Osteoblast (primary cell): ENCODE measurements at regions not wholly inside any gene's neighbourhood (a gene's known extent, or its start where the extent isn't known, plus 50 kb on each side); places are given as distances from the start of the nearest gene placed in this dataset.

Experiments
- DNase-seq: peaks from one replicate; pipeline ENCODE4 v3.0.0; 2011; ENCODE audit warnings: low spot score, mixed read lengths; ENCODE audit not compliant: insufficient read length; ENCODE audit errors: missing footprints
- H2AFZ ChIP-seq: 2 replicates; pipeline ENCODE4 v1.6.0; 2011; ENCODE audit warnings: mild to moderate bottlenecking, low read length
- H3K27ac ChIP-seq: 2 replicates; pipeline ENCODE4 v1.5.1; 2011; ENCODE audit warnings: mild to moderate bottlenecking, low read depth, low read length, moderate library complexity
- H3K27me3 ChIP-seq: 2 replicates; pipeline ENCODE4 v1.6.0; 2012; ENCODE audit warnings: mild to moderate bottlenecking, control low read depth, inconsistent platforms, low read length, moderate library complexity; ENCODE audit not compliant: insufficient read depth
- H3K36me3 ChIP-seq: 2 replicates; pipeline ENCODE4 v1.5.1; 2011; ENCODE audit warnings: mild to moderate bottlenecking, low read length, control low read depth, moderate library complexity; ENCODE audit not compliant: insufficient read depth
- H3K4me1 ChIP-seq: 2 replicates; pipeline ENCODE4 v1.5.1; 2011; ENCODE audit warnings: mild to moderate bottlenecking, low read length, control low read depth, moderate library complexity; ENCODE audit not compliant: insufficient read depth
- H3K4me2 ChIP-seq: 2 replicates; pipeline ENCODE4 v1.6.0; 2011; ENCODE audit warnings: mild to moderate bottlenecking, low read length; ENCODE audit not compliant: insufficient read depth
- H3K4me3 ChIP-seq: fragments of 200-600 bp; sonication (generic); 3 replicates; pipeline ENCODE4 v1.5.1; 2012; ENCODE audit warnings: mild to moderate bottlenecking, low read length, inconsistent platforms; ENCODE audit not compliant: insufficient read depth
- H3K79me2 ChIP-seq: 2 replicates; pipeline ENCODE4 v1.6.0; 2012; ENCODE audit warnings: mild to moderate bottlenecking, low read length, control low read depth, inconsistent platforms; ENCODE audit not compliant: insufficient read depth
- H3K9me3 ChIP-seq: 2 replicates; pipeline ENCODE4 v1.5.1; 2011; ENCODE audit warnings: low read depth, low read length, control low read depth
- H4K20me1 ChIP-seq: 2 replicates; pipeline ENCODE4 v1.6.0; 2012; ENCODE audit warnings: mild to moderate bottlenecking, low read length, control low read depth; ENCODE audit not compliant: insufficient read depth
- TF ChIP-seq, protein P1 (sequence below): IDR thresholded peaks from 2 replicates; pipeline ENCODE4 v1.5.1; 2011; ENCODE audit warnings: mild to moderate bottlenecking, low read depth, low read length, moderate library complexity; ENCODE audit errors: extremely low read depth

DNA sequence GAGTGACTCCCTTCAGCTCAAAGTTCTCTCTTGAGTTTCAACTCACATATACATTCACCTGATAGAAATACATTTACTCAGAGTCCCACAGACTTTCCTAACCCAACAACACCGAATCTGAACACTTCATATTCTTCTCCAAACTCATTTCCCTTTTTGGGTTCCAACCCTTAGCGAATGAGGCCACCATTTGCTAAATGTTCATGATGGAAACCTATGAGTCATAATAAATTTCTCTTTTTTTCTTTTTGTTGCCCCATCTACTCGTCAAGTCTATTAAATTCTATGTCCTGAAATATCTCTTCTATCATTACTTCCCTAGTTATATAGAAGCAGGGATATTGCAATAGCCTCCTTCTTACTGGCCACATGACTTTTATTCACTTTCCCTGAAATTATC lies 100.1 kb downstream of the HLX start:
- Histone ChIP-seq H3K4me2 (no peak overlapping the region), H3K27me3 (no peaks in the 10 kb centered on the region), H3K36me3 (no peaks in the 10 kb centered on the region), H2AFZ (no peak overlapping the region), H3K79me2 (no peaks in the 10 kb centered on the region), H3K4me3 (no peak overlapping the region), H4K20me1 (no peaks in the 10 kb centered on the region), H3K4me1 (no peaks in the 10 kb centered on the region), H3K27ac (no peak overlapping the region), H3K9me3 (no peaks in the 10 kb centered on the region)
- DNase-seq, result no peak
- TF ChIP-seq, protein P1, sequence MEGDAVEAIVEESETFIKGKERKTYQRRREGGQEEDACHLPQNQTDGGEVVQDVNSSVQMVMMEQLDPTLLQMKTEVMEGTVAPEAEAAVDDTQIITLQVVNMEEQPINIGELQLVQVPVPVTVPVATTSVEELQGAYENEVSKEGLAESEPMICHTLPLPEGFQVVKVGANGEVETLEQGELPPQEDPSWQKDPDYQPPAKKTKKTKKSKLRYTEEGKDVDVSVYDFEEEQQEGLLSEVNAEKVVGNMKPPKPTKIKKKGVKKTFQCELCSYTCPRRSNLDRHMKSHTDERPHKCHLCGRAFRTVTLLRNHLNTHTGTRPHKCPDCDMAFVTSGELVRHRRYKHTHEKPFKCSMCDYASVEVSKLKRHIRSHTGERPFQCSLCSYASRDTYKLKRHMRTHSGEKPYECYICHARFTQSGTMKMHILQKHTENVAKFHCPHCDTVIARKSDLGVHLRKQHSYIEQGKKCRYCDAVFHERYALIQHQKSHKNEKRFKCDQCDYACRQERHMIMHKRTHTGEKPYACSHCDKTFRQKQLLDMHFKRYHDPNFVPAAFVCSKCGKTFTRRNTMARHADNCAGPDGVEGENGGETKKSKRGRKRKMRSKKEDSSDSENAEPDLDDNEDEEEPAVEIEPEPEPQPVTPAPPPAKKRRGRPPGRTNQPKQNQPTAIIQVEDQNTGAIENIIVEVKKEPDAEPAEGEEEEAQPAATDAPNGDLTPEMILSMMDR, result no peak

DNA sequence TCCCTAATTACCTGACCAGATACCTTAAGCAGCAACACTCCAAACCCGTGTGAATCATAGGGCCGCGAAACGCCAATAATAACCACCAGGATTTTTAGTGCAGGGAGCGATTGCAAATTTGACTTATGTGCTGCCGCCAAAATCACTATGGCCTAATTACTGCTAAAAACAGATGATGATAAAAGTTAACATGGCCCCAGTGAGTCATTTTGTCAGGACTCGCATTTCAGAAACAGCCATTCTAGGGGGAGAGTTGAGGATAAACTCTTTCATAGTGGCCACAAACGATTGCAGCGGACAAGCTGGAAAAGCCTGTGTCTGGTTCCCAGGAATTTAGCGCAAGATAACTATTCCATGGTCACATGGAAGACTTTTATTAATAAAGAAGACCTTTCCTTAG lies 103.4 kb downstream of the HLX start:
- Histone ChIP-seq H3K9me3 (no peaks in the 10 kb centered on the region), H3K4me3 (no peak overlapping the region), H2AFZ (no peak overlapping the region), H3K4me2 (no peak overlapping the region), H3K79me2 (no peaks in the 10 kb centered on the region), H3K27ac (no peak overlapping the region), H3K4me1 (no peaks in the 10 kb centered on the region), H3K36me3 (no peaks in the 10 kb centered on the region), H4K20me1 (no peaks in the 10 kb centered on the region), H3K27me3 (no peaks in the 10 kb centered on the region)
- TF ChIP-seq, protein P1, result no peak
- DNase-seq, result no peak

DNA sequence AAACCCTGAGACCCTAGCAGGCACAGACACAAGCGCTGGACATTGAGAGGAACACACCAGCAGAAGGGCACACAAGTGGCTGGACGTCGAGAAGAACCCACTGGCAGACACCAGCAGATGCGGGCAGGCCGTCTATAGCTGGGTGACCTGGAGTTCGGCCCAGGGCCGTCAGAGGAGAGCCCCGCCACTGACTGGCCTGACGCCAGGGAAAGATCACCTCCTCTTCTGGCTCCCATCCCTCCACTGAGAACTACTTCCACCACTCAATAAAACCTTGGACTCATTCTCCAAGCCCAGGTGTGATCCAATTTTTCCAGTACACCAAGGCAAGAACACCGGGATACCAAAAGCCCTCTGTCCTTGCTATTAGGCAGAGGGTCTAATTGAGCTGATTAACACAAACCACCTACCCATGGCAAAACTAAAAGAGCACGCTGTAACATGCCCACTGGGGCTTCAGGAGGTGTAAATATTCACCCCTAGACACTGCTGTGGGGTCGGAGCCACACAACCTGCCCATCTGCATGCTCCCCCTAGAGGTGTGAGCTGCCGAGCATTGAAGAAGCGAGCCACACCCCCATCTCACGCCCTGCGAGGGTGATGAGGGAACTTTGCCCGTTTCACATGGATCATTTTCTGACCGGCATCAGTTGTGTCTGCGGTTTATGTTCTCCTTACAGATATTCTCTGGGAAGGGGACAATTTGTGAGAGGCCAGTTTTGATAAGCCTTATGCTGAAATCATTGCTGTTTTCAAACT lies 104.8 kb downstream of the HLX start:
- no peaks in the 10 kb centered on the region for H3K9me3 ChIP-seq
- H2AFZ ChIP-seq, result peak overlapping the region; percentile 4
- H3K27me3 ChIP-seq, result no peaks in the 10 kb centered on the region
- no peak for DNase-seq
- no peaks in the 10 kb centered on the region for H3K4me1 ChIP-seq
- no peaks in the 10 kb centered on the region for H3K36me3 ChIP-seq
- TF ChIP-seq, protein P1, result peak; percentile 15
- no peaks in the 10 kb centered on the region for H3K79me2 ChIP-seq
- no peak overlapping the region for H3K4me2 ChIP-seq
- no peak overlapping the region for H3K4me3 ChIP-seq
- H4K20me1 ChIP-seq, result no peaks in the 10 kb centered on the region
- H3K27ac ChIP-seq, result no peak overlapping the region

DNA sequence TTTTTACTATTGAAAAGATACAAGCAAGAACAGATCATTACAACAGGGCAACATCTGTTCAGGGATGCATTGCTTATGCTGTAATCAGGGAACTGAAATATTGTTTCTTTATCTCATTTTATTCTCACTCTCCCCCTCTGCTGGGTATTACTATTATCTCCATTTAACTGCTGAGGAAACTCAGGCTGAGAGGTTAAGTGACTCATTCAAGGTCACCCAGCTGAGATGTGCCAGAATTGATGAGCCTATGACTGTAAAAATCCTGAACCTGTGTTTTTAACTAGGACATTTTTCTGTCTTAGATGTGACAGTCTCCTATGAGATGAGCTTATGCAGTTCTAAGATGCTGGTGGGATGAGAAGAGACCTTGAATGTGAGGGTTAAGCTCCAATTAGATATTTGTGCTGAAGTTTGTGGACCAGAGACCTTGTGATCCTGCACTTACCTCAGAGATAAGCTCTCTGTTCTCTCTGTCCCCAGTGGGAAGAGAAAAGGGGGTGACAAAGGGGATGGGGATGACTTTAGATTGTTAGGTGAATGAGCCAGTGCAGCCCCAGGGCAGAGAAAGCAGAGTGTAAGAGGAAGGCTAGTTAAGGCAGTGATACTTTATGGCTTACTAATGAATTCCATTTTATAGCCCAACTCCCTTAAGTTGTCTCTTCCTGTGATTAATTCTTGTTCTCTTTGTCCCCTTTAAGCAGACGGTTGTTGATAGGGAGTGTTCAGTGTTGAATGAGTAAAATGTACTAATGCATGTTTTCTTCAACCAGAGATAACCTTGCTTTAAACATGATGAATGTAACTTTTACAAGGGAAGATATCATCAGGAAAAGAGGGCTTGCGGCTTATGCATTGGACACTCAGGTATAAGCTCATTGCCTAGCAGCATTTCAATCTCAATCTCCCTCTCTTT lies 111.4 kb downstream of the HLX start:
- Histone ChIP-seq H3K9me3 (no peaks in the 10 kb centered on the region), H3K4me1 (peaks cover 14% of the 10 kb centered on the region), H4K20me1 (no peaks in the 10 kb centered on the region), H2AFZ (no peak overlapping the region), H3K36me3 (no peaks in the 10 kb centered on the region), H3K27ac (no peak overlapping the region), H3K79me2 (no peaks in the 10 kb centered on the region), H3K27me3 (no peaks in the 10 kb centered on the region), H3K4me2 (no peak overlapping the region), H3K4me3 (no peak overlapping the region)
- TF ChIP-seq, protein P1, result peak; percentile 41
- peak; percentile 27 for DNase-seq
